HG03095 (cell line): ENCODE measurements at regions not wholly inside any gene's neighbourhood (a gene's known extent, or its start where the extent isn't known, plus 50 kb on each side); places are given as distances from the start of the nearest gene placed in this dataset.

Experiments
- ATAC-seq: cut with Tn5 transposase; IDR thresholded peaks from one replicate; pipeline ENCODE4 v1.9.1; 2021; ENCODE audit warnings: moderate library complexity; ENCODE audit not compliant: unreplicated experiment

GRCh38 chr20:7038029-7038428 is 270.5 kb downstream of the BMP2 start:
- ATAC-seq, result no peak

- no peak for ATAC-seq
Measured at GRCh38 chr20:7057611-7058010, 290.1 kb downstream of the BMP2 start.

GRCh38 chr20:7078804-7079203 is 311.3 kb downstream of the BMP2 start:
- ATAC-seq, result no peak

DNA sequence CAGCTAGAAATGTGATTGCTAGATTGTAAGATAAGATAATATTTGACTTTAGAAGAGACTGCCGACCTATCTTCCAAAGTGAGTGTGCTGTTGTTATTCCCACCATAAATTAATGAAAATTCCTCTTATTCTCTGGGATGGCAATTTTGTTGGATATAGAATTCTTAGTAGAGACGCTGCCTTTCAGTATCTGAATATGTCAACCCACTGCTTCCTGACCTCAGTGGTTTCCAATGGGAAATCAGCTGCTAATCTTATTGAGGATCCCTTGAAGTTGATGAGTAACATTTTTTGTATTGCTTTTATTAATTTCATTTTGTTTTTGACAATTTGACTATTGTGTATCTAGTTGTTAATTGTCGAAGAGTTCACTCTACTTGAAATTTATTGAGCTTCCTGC is 313.0 kb downstream of the BMP2 start:
- no peak for ATAC-seq

DNA sequence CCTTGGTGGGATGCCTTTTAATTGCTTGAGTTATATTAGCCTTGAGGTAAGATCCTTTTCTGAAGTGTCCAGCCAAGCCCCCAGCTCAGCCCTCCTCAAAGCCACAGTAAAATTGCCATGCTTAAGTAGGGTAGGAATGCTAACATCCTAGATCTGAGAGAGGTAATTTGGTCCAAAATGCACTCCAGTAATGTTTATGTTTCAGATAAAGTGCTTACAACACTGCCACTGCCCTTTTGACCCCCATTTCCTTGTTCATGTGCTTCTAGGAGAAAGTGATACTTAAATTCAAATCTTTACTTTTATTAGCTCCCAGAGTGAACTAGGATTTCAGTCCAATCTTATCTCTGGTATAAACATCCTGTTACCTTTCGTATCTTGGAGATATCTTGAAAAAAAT is 318.0 kb downstream of the BMP2 start:
- no peak for ATAC-seq

- ATAC-seq, result no peak
Measured at GRCh38 chr20:7087803-7088202, 320.3 kb downstream of the BMP2 start.

- ATAC-seq, result no peak
Measured at GRCh38 chr20:7090001-7090400, 322.5 kb downstream of the BMP2 start.

DNA sequence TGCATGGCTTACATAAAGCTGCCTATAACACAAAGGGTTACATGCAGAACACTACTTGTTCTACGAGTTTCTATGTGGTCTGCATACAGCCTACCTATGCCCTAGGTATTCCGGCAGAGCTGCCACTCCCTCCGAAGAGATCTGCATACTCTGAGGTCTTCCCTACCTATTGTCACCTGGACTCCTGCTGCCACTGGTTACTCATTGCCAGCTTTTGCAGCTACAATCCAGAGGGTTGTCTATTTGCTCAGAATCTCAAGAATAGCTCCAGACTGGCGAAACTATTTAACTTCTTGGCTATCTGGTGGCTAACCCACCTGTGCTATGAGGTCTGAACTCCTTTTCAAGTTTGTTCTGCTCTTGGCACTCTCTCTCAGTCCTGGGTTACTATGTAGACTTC is 323.3 kb downstream of the BMP2 start:
- no peak for ATAC-seq

DNA sequence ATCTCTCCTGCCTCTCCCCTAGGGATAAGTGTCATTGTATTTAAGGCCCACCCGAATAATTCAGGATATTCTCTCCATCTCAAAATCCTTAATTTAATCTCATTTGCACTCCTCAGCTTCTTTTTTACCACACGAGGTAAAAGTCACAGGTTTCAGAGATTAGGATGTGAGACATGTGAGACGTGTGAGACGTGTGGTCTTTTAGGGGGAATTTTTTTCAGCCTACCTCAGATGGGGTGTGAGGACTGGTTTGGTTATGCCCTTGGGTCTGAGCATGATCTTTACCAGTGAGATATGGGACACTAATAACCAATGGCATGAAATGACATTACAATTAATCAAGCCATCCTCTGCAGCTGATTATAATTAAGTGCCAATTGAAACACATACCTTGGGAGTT is 324.2 kb downstream of the BMP2 start:
- ATAC-seq, result no peak

- no peak for ATAC-seq
Measured at GRCh38 chr20:7094438-7094997, 327.0 kb downstream of the BMP2 start.

GRCh38 chr20:7106910-7107309 is 339.4 kb downstream of the BMP2 start:
- ATAC-seq, result no peak

- no peak for ATAC-seq
Measured at GRCh38 chr20:7108929-7109328, 341.4 kb downstream of the BMP2 start.

- no peak for ATAC-seq
Measured at GRCh38 chr20:7113577-7114466, 346.3 kb downstream of the BMP2 start.

GRCh38 chr20:7123457-7123856 is 356.0 kb downstream of the BMP2 start:
- ATAC-seq, result no peak

DNA sequence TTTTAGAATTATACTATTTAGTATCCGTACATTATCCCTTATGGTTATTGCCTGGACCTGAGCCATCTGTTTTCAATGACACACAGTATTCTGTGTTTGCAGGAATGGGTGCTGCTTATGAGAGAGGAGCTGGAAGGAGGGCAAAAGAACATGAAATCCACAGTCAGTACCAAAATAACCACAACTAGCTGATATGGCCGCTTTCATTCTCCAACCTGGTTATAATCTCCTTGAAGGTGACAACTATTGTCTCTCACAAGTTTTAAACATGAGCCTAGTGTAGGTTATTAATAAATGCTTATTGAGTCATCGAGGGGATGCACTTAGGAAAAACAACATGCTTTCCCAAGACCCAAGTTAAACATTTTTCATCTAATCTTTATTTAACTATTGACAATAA is 356.6 kb downstream of the BMP2 start:
- ATAC-seq, result no peak

- no peak for ATAC-seq
Measured at GRCh38 chr20:7136886-7137285, 369.4 kb downstream of the BMP2 start.

GRCh38 chr20:7137395-7138151 is 370.1 kb downstream of the BMP2 start:
- peak; percentile 52 for ATAC-seq

- ATAC-seq, result no peak
Measured at GRCh38 chr20:7144464-7144863, 377.0 kb downstream of the BMP2 start.

- ATAC-seq, result no peak
Measured at GRCh38 chr20:7146552-7147219, 379.2 kb downstream of the BMP2 start.

GRCh38 chr20:7147220-7147601 is 379.7 kb downstream of the BMP2 start:
- ATAC-seq, result no peak

GRCh38 chr20:7151676-7152470 is 384.4 kb downstream of the BMP2 start:
- ATAC-seq, result no peak
